ENCODE measurements at regions not wholly inside any gene's neighbourhood (a gene's known extent, or its start where the extent isn't known, plus 50 kb on each side); places are given as distances from the start of the nearest gene placed in this dataset.

DNA sequence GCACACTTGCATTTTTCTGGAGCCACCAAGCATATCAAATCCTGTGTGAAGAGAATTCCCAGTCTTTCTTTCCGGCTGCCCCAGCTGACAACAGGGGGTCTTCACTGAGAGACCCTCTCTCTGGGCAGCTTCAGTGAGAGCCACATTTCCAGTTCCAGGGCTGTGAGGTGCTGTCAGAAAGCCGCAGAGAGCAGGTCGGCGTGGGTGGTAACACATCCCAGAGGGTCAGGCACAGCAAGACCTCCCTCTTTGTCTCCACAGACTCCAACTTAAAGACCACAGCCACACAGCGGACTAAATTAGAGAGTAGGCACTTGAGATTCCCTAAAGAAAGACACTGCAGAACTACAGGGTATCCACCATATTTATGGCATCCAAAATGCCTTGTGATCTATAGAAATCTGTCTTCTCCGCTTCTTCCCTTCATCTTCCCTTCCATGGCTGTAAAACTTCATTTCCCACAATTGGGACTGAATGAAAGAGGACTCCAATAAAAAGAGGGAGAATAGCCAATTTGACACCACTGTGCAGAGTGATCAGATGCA is 116.0 kb upstream of the C7orf33 start:
- TF ChIP-seq CHD1 (IDR thresholded peaks at IDR 0.05; ENCODE audit: low read depth, low read length) (no peak), SMAD5 (IDR thresholded peaks at IDR 0.05; ENCODE audit: low read depth) (no peak), HDGF (IDR thresholded peaks at IDR 0.05) (no peak), SMAD1 (IDR thresholded peaks at IDR 0.05; ENCODE audit: low read depth, partially characterized antibody) (no peak), TAF1 (IDR thresholded peaks at IDR 0.05; ENCODE audit: borderline replicate concordance, low read depth, low read length) (no peak), CTCF (IDR thresholded peaks at IDR 0.05 in 2 of 3, conservative IDR thresholded peaks at IDR 0.05 in 1 of 3; ENCODE audit: control insufficient read depth in 2 of 3, extremely low read depth in 1 of 3, insufficient read depth in 1 of 3, low read depth in 3 of 3, low read length in 3 of 3) (no peak), RAD21 (IDR thresholded peaks at IDR 0.05; ENCODE audit: insufficient read depth, low read depth, low read length) (no peak), POLR2A (IDR thresholded peaks at IDR 0.05; ENCODE audit: low read depth, low read length) (no peak), SIN3A (IDR thresholded peaks at IDR 0.05; ENCODE audit: low read depth, low read length) (no peak)
- TF ChIP-seq, protein P1, sequence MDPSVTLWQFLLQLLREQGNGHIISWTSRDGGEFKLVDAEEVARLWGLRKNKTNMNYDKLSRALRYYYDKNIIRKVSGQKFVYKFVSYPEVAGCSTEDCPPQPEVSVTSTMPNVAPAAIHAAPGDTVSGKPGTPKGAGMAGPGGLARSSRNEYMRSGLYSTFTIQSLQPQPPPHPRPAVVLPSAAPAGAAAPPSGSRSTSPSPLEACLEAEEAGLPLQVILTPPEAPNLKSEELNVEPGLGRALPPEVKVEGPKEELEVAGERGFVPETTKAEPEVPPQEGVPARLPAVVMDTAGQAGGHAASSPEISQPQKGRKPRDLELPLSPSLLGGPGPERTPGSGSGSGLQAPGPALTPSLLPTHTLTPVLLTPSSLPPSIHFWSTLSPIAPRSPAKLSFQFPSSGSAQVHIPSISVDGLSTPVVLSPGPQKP (IDR thresholded peaks at IDR 0.05; ENCODE audit: low read depth, low read length), result no peak

Measured in GM12878 (cell line).